Lower lobe of right lung (tissue), 2 donors: ENCODE measurements at regions not wholly inside any gene's neighbourhood (a gene's known extent, or its start where the extent isn't known, plus 50 kb on each side); places are given as distances from the start of the nearest gene placed in this dataset.

Source experiments
- ATAC-seq, 2 donors: fragments of 200-7000 bp; cut with Tn5 transposase; one replicate each; pipeline ENCODE4 v1.9.1; 2020 to 2022; ENCODE audit warnings: mild to moderate bottlenecking in 2 of 2, moderate library complexity in 2 of 2
- DNase-seq: peaks from one replicate; pipeline ENCODE4 v3.0.0-alpha.2; 2020
- H3K27ac ChIP-seq: fragments of 200-600 bp; one replicate; pipeline ENCODE4 v1.8.0; 2022
- H3K27me3 ChIP-seq: fragments of 200-600 bp; one replicate; pipeline ENCODE4 v1.8.0; 2022; ENCODE audit warnings: low read depth
- H3K36me3 ChIP-seq: fragments of 200-600 bp; one replicate; pipeline ENCODE4 v1.8.0; 2022; ENCODE audit warnings: mild to moderate bottlenecking
- H3K4me1 ChIP-seq: fragments of 200-600 bp; one replicate; pipeline ENCODE4 v1.8.0; 2022
- H3K4me3 ChIP-seq: fragments of 200-600 bp; one replicate; pipeline ENCODE4 v1.8.0; 2022; ENCODE audit warnings: mild to moderate bottlenecking
- H3K9me3 ChIP-seq: fragments of 200-600 bp; one replicate; pipeline ENCODE4 v1.8.0; 2022
- CTCF ChIP-seq: fragments of 200-600 bp; IDR thresholded peaks from one replicate; pipeline ENCODE4 v1.8.0; 2022; ENCODE audit warnings: antibody characterized with exemption, mild to moderate bottlenecking
- intact Hi-C: fragments of 100-400 bp; cut with DNase I; formaldehyde crosslinking; loops from one replicate; pipeline ENCODE4 v1.11.0; 2022
- donor health status: DM: no; HTN: yes; CAD: no; lungs with severe emphysema.

- intact Hi-C loops = no loop called here
- Histone ChIP-seq H3K4me3 (no peak overlapping the region), H3K27me3 (no peaks in the 10 kb centered on the region), H3K36me3 (no peaks in the 10 kb centered on the region), H3K9me3 (no peaks in the 10 kb centered on the region), H3K27ac (no peak overlapping the region), H3K4me1 (no peaks in the 10 kb centered on the region)
- no peak for ATAC-seq
- no peak for DNase-seq
- TF ChIP-seq CTCF = no peak
These were observed 288.9 kb upstream of the CDH11 start for GRCh38 chr16:65410801-65411200.

- peak in 1 of 2 donors; percentile 61 for ATAC-seq
These were observed 287.6 kb upstream of the CDH11 start for GRCh38 chr16:65409510-65409909.

GRCh38 chr16:65406933-65407332, 285.1 kb upstream of the CDH11 start:
- ATAC-seq = no peak

More at GRCh38 chr16:65409510-65409909, 287.6 kb upstream of the CDH11 start:
- Histone ChIP-seq H3K4me3 (no peak overlapping the region), H3K36me3 (no peaks in the 10 kb centered on the region), H3K27ac (no peak overlapping the region), H3K27me3 (no peaks in the 10 kb centered on the region), H3K9me3 (no peaks in the 10 kb centered on the region), H3K4me1 (no peaks in the 10 kb centered on the region)
- intact Hi-C loops = no loop called here
- TF ChIP-seq CTCF = no peak
- DNase-seq = no peak

GRCh38 chr16:65406116-65406515, 284.3 kb upstream of the CDH11 start:
- H3K9me3 ChIP-seq = no peaks in the 10 kb centered on the region
- no peaks in the 10 kb centered on the region for H3K36me3 ChIP-seq
- no peak for TF ChIP-seq CTCF
- no peaks in the 10 kb centered on the region for H3K4me1 ChIP-seq
- H3K27ac ChIP-seq = no peak overlapping the region
- intact Hi-C loops = no loop called here
- no peak for ATAC-seq
- H3K27me3 ChIP-seq = no peaks in the 10 kb centered on the region
- no peak overlapping the region for H3K4me3 ChIP-seq
- no peak for DNase-seq

More at GRCh38 chr16:65406933-65407332, 285.1 kb upstream of the CDH11 start:
- H3K27me3 ChIP-seq = no peaks in the 10 kb centered on the region
- H3K27ac ChIP-seq = no peak overlapping the region
- intact Hi-C loops = no loop called here
- H3K4me3 ChIP-seq = no peak overlapping the region
- no peak for DNase-seq
- no peaks in the 10 kb centered on the region for H3K36me3 ChIP-seq
- TF ChIP-seq CTCF = no peak
- no peaks in the 10 kb centered on the region for H3K4me1 ChIP-seq
- H3K9me3 ChIP-seq = no peaks in the 10 kb centered on the region

- H3K27ac ChIP-seq = no peak overlapping the region
- H3K27me3 ChIP-seq = no peaks in the 10 kb centered on the region
- ATAC-seq (no peak), DNase-seq (no peak)
- H3K4me1 ChIP-seq = no peaks in the 10 kb centered on the region
- H3K9me3 ChIP-seq = no peaks in the 10 kb centered on the region
- H3K4me3 ChIP-seq = no peak overlapping the region
- intact Hi-C loops = no loop called here
- no peak for TF ChIP-seq CTCF
- no peaks in the 10 kb centered on the region for H3K36me3 ChIP-seq
These were observed 272.4 kb upstream of the CDH11 start for GRCh38 chr16:65394281-65394680.
